ENCODE measurements at regions not wholly inside any gene's neighbourhood (a gene's known extent, or its start where the extent isn't known, plus 50 kb on each side); places are given as distances from the start of the nearest gene placed in this dataset.

- TF ChIP-seq MXI1 (conservative IDR thresholded peaks at IDR 0.05; ENCODE audit: poor library complexity, severe bottlenecking), result no peak
- no peak for TF ChIP-seq POLR2AphosphoS5 (IDR thresholded peaks at IDR 0.05)
- no peak for TF ChIP-seq TAF1 (IDR thresholded peaks at IDR 0.05; ENCODE audit: low read depth)
- TF ChIP-seq CTCF (IDR thresholded peaks at IDR 0.05; ENCODE audit: poor library complexity, severe bottlenecking), result no peak
Observed at GRCh38 chr14:81691931-81692330, 158.3 kb upstream of the SEL1L start.
